ENCODE measurements at regions not wholly inside any gene's neighbourhood (a gene's known extent, or its start where the extent isn't known, plus 50 kb on each side); places are given as distances from the start of the nearest gene placed in this dataset.
"Not testable (repeated sequence)": the region's sequence is repeated elsewhere in the genome, so short reads cannot be mapped to it uniquely, and the experiment has no call there.

DNA sequence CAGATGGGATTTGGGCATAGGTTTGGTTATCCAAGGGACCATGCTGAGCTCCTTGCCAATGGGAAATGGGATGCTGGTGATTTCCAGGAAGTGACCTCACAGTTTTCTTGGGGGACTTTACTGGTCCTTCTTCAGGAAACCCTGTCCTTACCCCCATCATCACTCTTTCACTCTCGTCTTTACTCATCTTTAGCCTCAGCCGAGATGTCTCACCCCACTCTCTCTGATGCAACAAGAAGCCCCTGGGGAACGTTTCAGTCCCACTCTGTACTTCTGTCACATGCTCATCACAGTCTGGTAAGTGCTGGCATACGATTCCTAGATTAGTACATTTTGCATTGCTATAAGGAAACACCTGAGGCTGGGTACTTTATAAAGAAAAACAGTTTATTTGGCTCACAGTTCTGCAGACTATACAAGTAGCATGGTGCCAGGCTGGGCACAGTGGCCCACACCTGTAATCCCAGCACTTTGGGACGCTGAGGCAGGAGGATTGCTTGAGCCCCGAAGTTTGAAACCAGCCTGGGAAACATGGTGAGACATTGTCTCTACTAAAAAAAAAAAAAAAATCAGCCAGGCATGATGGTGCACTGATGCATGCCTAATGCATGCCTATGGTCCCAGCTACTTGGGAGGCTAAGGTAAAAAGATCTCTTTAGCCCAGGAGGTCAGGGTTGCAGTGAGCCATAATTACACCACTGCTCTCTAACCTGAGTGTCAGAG lies 63.5 kb upstream of the VKORC1L1 start:
- H3K27me3 Mint-ChIP-seq (ENCODE audit: low read depth), result no peaks in the 10 kb centered on the region
- TF ChIP-seq, protein P1, sequence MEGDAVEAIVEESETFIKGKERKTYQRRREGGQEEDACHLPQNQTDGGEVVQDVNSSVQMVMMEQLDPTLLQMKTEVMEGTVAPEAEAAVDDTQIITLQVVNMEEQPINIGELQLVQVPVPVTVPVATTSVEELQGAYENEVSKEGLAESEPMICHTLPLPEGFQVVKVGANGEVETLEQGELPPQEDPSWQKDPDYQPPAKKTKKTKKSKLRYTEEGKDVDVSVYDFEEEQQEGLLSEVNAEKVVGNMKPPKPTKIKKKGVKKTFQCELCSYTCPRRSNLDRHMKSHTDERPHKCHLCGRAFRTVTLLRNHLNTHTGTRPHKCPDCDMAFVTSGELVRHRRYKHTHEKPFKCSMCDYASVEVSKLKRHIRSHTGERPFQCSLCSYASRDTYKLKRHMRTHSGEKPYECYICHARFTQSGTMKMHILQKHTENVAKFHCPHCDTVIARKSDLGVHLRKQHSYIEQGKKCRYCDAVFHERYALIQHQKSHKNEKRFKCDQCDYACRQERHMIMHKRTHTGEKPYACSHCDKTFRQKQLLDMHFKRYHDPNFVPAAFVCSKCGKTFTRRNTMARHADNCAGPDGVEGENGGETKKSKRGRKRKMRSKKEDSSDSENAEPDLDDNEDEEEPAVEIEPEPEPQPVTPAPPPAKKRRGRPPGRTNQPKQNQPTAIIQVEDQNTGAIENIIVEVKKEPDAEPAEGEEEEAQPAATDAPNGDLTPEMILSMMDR (IDR thresholded peaks at IDR 0.05; ENCODE audit: unreplicated experiment in 3 of 3), result no peak
- no peaks in the 10 kb centered on the region for H3K36me3 Mint-ChIP-seq (ENCODE audit: low read depth)

DNA sequence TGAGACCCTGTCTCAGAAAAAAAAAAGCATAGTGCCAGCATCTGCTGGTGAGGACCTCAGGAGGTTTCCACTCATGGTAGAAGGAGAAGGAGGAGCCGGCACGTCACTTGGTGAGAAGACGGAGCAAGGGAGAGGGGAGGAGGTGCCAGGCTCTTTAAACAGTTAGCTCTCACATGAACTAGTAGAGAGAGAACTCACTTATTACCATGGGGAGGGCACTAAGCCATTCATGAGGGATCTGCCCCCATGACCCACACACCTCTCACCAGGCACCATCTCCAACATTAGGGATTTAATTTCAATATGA lies 62.9 kb upstream of the VKORC1L1 start:
- Mint-ChIP-seq H3K9me3 (peaks cover 2% of the 10 kb centered on the region), H3K4me3 (no peak overlapping the region), H3K36me3 (ENCODE audit: low read depth) (no peaks in the 10 kb centered on the region), H3K27ac (no peak overlapping the region), H3K27me3 (ENCODE audit: low read depth) (no peaks in the 10 kb centered on the region), H3K4me1 (no peaks in the 10 kb centered on the region)
- TF ChIP-seq, protein P1 (IDR thresholded peaks at IDR 0.05; ENCODE audit: unreplicated experiment in 3 of 3), result no peak

More for the DNA sequence above, 63.5 kb upstream of the VKORC1L1 start:
- H3K4me3 Mint-ChIP-seq, result no peak overlapping the region
- H3K4me1 Mint-ChIP-seq, result no peaks in the 10 kb centered on the region
- peaks cover 2% of the 10 kb centered on the region for H3K9me3 Mint-ChIP-seq
- no peak overlapping the region for H3K27ac Mint-ChIP-seq

DNA sequence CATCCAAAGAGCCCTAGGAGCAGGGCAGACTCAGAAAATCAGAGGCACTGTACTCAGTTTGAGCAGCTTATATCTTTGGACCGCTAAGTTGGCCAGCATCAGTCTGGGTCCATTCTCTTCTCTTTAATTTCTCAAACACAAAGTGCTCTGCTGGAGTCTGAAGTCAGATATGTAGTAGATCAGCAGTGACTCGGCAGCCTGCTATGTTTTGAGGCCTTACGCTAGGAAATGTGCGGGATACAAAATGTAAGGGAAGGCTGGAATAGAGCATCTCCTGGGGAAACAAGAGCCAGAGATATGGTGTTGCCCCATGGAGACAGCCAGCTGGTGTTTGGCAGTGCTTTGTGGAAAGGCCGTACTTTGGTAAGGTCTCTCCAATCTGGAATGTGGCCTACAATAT lies 60.6 kb upstream of the VKORC1L1 start:
- Mint-ChIP-seq H3K4me3 (no peak overlapping the region), H3K36me3 (ENCODE audit: low read depth) (no peaks in the 10 kb centered on the region), H3K27me3 (ENCODE audit: low read depth) (no peaks in the 10 kb centered on the region), H3K4me1 (no peaks in the 10 kb centered on the region), H3K27ac (no peak overlapping the region), H3K9me3 (peaks cover 2% of the 10 kb centered on the region)
- TF ChIP-seq, protein P1 (IDR thresholded peaks at IDR 0.05; ENCODE audit: unreplicated experiment in 3 of 3), result no peak

DNA sequence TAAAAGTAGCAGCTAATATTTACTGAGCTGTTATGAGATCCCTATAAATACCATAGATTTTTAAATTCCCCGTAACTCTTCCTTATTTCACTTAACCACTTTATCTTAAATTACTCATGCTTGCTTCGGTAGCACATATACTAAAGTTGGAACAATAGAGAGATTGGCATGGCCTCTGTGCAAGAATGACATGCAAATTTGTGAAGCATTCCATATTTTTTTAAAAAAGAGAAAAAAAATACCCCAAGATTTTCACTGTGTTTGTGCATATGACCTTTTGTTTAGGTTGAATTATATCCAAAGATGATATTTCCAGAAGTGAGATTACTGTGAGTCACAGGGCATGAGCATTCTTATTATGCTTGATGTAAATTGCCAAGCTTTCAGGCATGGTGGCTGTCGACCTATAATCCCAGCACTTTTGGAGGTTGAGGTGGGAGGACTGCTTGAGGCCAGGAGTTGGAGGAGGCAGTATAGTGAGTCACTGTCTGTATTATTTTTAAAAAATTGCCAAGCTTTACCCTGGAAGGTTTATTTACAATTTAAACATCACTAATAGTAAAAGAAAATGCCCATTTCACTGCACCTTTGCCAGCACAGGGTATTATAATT lies 58.2 kb upstream of the VKORC1L1 start:
- H3K4me3 Mint-ChIP-seq; H3K27ac Mint-ChIP-seq; H3K4me1 Mint-ChIP-seq; H3K9me3 Mint-ChIP-seq; H3K27me3 Mint-ChIP-seq (ENCODE audit: low read depth); H3K36me3 Mint-ChIP-seq (ENCODE audit: low read depth): not testable (repeated sequence)

DNA sequence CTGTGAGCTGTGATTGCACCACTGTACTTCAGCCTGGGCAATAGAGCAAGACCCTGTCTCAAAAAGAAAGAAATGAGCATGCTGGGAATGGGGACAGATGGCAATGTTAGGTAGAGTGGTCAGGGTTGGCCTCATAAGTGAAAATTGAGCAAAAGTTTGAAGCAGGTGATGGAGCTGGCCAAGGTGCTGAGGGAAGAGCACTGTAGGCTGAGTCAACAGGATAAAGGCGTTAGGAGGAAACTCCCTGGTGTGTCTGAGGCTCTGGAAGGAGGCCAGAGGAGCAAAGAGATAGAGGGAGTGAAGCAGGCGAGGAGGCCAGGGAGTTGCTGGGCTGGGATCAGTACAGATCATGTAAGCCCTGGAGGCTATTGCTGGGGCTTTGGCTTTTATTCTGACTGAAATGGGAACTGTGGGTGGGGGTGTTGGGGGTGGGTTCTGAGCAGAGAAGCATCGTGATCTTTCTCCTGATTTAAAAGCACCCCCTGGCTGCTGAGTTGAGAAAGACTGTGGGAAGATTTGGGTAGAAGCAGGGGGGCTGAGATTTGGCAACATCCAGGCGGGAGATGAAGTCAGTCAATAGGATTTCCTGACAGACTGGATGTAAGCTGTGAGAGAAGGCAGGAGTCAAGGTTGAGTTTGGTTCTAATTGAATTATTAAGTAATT lies 52.5 kb upstream of the VKORC1L1 start:
- no peaks in the 10 kb centered on the region for H3K27me3 Mint-ChIP-seq (ENCODE audit: low read depth)
- no peak overlapping the region for H3K4me3 Mint-ChIP-seq
- no peaks in the 10 kb centered on the region for H3K4me1 Mint-ChIP-seq
- TF ChIP-seq, protein P1 (IDR thresholded peaks at IDR 0.05; ENCODE audit: unreplicated experiment in 3 of 3), result no peak
- H3K9me3 Mint-ChIP-seq, result no peaks in the 10 kb centered on the region
- no peak overlapping the region for H3K27ac Mint-ChIP-seq
- no peaks in the 10 kb centered on the region for H3K36me3 Mint-ChIP-seq (ENCODE audit: low read depth)
